ENCODE measurements at regions not wholly inside any gene's neighbourhood (a gene's known extent, or its start where the extent isn't known, plus 50 kb on each side); places are given as distances from the start of the nearest gene placed in this dataset.

DNA sequence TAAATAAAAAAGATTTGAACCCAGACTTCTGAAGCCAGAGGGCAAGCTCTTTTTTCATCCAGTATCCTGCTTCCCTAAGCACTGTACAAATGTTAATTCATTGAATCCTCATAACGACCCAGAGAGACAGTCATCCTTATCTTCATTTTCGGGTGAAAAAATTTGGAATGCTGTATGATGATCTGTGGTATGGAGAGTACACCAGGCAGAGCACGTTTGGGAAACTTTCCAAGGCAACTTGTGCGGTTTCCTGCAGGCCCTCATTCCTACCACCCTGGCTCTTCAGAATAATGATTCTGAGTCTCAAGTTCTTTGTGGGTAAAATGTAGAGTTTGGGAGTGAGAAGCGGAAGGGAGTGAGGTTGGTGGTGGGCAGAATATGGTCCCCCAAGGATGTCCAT lies 177.9 kb upstream of the CADM1 start:
- H3K36me3 Mint-ChIP-seq, result no peaks in the 10 kb centered on the region
- H3K4me3 Mint-ChIP-seq, result no peak overlapping the region
- no peak for DNase-seq (ENCODE audit: low spot score in 2 of 2, unreplicated experiment in 2 of 2)
- H3K9me3 Mint-ChIP-seq, result no peaks in the 10 kb centered on the region
- TF ChIP-seq, protein P1, sequence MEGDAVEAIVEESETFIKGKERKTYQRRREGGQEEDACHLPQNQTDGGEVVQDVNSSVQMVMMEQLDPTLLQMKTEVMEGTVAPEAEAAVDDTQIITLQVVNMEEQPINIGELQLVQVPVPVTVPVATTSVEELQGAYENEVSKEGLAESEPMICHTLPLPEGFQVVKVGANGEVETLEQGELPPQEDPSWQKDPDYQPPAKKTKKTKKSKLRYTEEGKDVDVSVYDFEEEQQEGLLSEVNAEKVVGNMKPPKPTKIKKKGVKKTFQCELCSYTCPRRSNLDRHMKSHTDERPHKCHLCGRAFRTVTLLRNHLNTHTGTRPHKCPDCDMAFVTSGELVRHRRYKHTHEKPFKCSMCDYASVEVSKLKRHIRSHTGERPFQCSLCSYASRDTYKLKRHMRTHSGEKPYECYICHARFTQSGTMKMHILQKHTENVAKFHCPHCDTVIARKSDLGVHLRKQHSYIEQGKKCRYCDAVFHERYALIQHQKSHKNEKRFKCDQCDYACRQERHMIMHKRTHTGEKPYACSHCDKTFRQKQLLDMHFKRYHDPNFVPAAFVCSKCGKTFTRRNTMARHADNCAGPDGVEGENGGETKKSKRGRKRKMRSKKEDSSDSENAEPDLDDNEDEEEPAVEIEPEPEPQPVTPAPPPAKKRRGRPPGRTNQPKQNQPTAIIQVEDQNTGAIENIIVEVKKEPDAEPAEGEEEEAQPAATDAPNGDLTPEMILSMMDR (IDR thresholded peaks at IDR 0.05; ENCODE audit: unreplicated experiment), result no peak
- H3K27ac Mint-ChIP-seq, result no peak overlapping the region
- H3K4me1 Mint-ChIP-seq, result peaks cover 2% of the 10 kb centered on the region
- peaks cover 11% of the 10 kb centered on the region for H3K27me3 Mint-ChIP-seq (ENCODE audit: low read depth)

DNA sequence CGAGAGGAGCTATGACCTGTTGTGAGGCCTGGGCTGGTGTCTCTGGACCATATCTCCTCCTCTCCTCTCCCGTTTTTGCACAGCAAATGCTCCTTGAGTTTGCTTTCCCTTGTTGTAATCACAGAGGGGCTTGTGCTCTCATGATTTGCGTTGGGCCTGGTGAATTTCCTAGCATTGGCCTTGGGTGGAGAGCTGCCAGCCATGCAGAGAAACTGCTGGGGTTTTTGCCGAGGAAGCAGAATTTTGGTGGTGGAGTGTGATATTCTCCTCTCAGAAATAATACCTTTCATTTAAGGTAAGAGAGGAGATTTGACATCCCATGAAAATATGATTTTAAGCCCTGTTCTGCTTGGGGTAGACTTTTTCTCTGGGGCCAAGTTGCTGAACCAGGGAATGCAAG lies 175.7 kb upstream of the CADM1 start:
- H3K36me3 Mint-ChIP-seq, result no peaks in the 10 kb centered on the region
- H3K27ac Mint-ChIP-seq, result no peak overlapping the region
- H3K4me3 Mint-ChIP-seq, result no peak overlapping the region
- DNase-seq (ENCODE audit: low spot score in 2 of 2, unreplicated experiment in 2 of 2), result no peak
- TF ChIP-seq, protein P1 (IDR thresholded peaks at IDR 0.05; ENCODE audit: unreplicated experiment), result no peak
- no peaks in the 10 kb centered on the region for H3K9me3 Mint-ChIP-seq
- H3K27me3 Mint-ChIP-seq (ENCODE audit: low read depth), result no peaks in the 10 kb centered on the region
- peaks cover 21% of the 10 kb centered on the region for H3K4me1 Mint-ChIP-seq

DNA sequence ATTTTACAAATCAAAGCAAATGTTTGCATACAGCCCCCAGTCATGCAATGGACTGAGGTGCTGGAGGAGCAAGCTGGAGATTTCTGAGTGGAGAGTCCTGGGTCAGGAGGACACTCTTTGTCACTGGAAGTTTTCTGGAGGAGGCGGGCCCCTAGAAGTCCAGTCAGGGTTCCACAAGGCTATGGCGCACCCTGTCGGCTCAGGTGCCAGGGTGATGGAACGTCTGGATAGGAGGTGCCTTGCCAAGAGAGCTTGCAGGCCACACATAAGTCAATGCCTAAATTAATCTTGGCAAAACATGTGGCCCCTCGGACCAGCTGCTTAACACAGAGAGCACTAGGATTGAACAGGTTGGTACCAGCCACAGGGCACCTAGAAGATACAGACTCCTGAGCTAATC lies 174.7 kb upstream of the CADM1 start:
- Mint-ChIP-seq H3K9me3 (no peaks in the 10 kb centered on the region), H3K27me3 (ENCODE audit: low read depth) (no peaks in the 10 kb centered on the region), H3K4me3 (no peak overlapping the region), H3K36me3 (no peaks in the 10 kb centered on the region), H3K27ac (no peak overlapping the region), H3K4me1 (peaks cover 30% of the 10 kb centered on the region)
- no peak for DNase-seq (ENCODE audit: low spot score in 2 of 2, unreplicated experiment in 2 of 2)
- TF ChIP-seq, protein P1 (IDR thresholded peaks at IDR 0.05; ENCODE audit: unreplicated experiment), result no peak

DNA sequence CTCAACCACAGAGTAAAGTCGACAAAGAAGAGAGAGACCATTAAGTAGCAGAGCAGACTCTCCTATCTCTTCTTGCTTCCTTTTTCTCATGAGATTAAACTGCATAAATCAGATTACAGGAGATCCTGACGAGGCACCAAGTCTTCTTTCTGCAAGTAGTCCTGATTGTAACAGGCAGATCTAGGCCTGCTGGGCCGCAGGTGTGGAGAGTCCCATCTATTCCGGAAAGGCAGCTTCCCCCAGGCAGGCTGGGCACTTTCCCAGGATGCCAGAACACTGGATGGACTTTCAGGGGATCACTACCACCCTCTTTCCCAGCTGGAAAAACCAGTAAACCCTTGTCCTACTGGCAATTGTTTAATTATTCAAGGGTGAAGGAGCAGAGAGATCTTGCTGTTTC lies 173.0 kb upstream of the CADM1 start:
- H3K27me3 Mint-ChIP-seq (ENCODE audit: low read depth), result no peaks in the 10 kb centered on the region
- H3K36me3 Mint-ChIP-seq, result no peaks in the 10 kb centered on the region
- no peak overlapping the region for H3K4me3 Mint-ChIP-seq
- H3K4me1 Mint-ChIP-seq, result peaks cover 35% of the 10 kb centered on the region
- TF ChIP-seq, protein P1 (IDR thresholded peaks at IDR 0.05; ENCODE audit: unreplicated experiment), result no peak
- no peak overlapping the region for H3K27ac Mint-ChIP-seq
- DNase-seq (ENCODE audit: low spot score in 2 of 2, unreplicated experiment in 2 of 2), result no peak
- H3K9me3 Mint-ChIP-seq, result no peaks in the 10 kb centered on the region

DNA sequence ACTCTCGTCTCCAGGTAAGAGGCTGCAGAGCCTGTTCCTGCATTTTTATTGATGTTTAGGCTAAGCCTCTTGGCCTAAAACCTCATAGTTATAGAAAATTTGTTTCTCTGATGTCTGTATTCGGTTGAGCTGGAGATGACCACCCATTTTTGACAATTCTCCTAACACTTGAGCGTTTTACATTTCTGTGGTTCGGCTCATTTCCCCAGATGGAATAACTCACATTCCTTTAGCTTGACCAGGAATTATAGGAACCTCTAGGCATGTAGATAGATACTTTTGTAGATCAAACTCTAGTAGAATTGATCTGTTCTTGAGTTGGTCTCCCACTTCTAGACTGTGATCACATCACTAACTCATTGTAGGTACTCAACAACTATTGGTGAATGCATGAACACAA lies 172.6 kb upstream of the CADM1 start:
- Mint-ChIP-seq H3K4me3 (no peak overlapping the region), H3K27me3 (ENCODE audit: low read depth) (no peaks in the 10 kb centered on the region), H3K9me3 (no peaks in the 10 kb centered on the region), H3K4me1 (peaks cover 35% of the 10 kb centered on the region), H3K36me3 (no peaks in the 10 kb centered on the region), H3K27ac (no peak overlapping the region)
- DNase-seq (ENCODE audit: low spot score in 2 of 2, unreplicated experiment in 2 of 2), result no peak
- TF ChIP-seq, protein P1 (IDR thresholded peaks at IDR 0.05; ENCODE audit: unreplicated experiment), result no peak

DNA sequence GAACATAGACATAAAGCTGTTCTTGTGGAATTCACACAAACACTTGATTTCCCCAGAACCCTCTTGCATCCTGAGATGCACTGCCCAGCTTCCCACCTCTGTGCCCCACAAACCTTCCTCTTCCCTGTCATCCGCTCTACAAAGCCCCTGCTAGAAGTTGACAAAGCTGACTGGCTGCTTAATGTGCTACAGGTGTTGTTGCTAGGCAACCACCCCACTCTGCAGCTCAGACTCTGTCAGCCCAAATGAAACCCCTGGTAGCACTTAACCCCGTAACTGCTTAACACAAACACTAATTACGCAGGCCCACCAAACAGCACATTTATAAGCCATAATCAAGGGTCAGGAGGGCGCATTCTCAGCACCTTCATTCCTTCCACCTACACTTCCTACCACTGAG lies 172.0 kb upstream of the CADM1 start:
- TF ChIP-seq, protein P1 (IDR thresholded peaks at IDR 0.05; ENCODE audit: unreplicated experiment), result no peak
- no peak for DNase-seq (ENCODE audit: low spot score in 2 of 2, unreplicated experiment in 2 of 2)
- Mint-ChIP-seq H3K4me3 (no peak overlapping the region), H3K9me3 (no peaks in the 10 kb centered on the region), H3K27ac (peak overlapping the region; percentile 10), H3K36me3 (no peaks in the 10 kb centered on the region), H3K27me3 (ENCODE audit: low read depth) (no peaks in the 10 kb centered on the region), H3K4me1 (peaks cover 37% of the 10 kb centered on the region)

Measured in mesothelial cell of epicardium (in vitro differentiated cells).